Caco-2 (cell line): ENCODE measurements at regions not wholly inside any gene's neighbourhood (a gene's known extent, or its start where the extent isn't known, plus 50 kb on each side); places are given as distances from the start of the nearest gene placed in this dataset.

Experiments used
- BruUV-seq: library from RNA; stranded (reverse); fragments of 400-500 nt; replicated peaks from 2 replicates; lab custom pipeline; 2021; lab: Mats Ljungman, UMichigan
- CTCF ChIA-PET: fragments of 300-600 bp; sonication (Branson Sonifier 250); formaldehyde crosslinking; loops from one replicate; lab custom pipeline; 2022; ENCODE audit warnings: antibody characterized with exemption; lab: Charles Lee
- POLR2A ChIA-PET: fragments of 300-600 bp; sonication (Branson Sonifier 250); formaldehyde crosslinking; loops from one replicate; lab custom pipeline; 2022; ENCODE audit warnings: antibody characterized with exemption; lab: Charles Lee
- DNase-seq, 2 experiments: peaks; one replicate each; pipeline versions ENCODE4 v3.0.0 to v3.0.0-alpha.2; 2020 to 2022
- H3K27me3 ChIP-seq: replicated peaks from 2 replicates; pipeline ENCODE4 v1.6.0; 2011; ENCODE audit warnings: low read length; ENCODE audit not compliant: control insufficient read depth, insufficient read depth
- H3K36me3 ChIP-seq: 2 replicates; pipeline ENCODE4 v1.5.1; 2011; ENCODE audit warnings: low read length; ENCODE audit not compliant: control insufficient read depth, insufficient read depth
- H3K4me1 ChIP-seq: fragments of 250-450 bp; sonication (Bioruptor Pico); 2 replicates; pipeline ENCODE4 v1.5.1; 2020; ENCODE audit warnings: mild to moderate bottlenecking
- H3K4me3 ChIP-seq: 2 replicates; pipeline ENCODE4 v1.5.1; 2011; ENCODE audit warnings: low read depth, mild to moderate bottlenecking, control low read depth, low read length
- H3K9me3 ChIP-seq: fragments of 250-450 bp; sonication (Bioruptor Pico); 2 replicates; pipeline ENCODE4 v1.5.1; 2020; ENCODE audit warnings: mild to moderate bottlenecking, moderate library complexity
- H3K27ac Mint-ChIP-seq: one replicate; pipeline ENCODE4 v1.8.0; 2022; ENCODE audit warnings: mixed read lengths; ENCODE audit not compliant: unreplicated experiment
- H3K27me3 Mint-ChIP-seq: one replicate; pipeline ENCODE4 v1.8.0; 2022; ENCODE audit warnings: mixed read lengths; ENCODE audit not compliant: insufficient read depth, unreplicated experiment
- H3K36me3 Mint-ChIP-seq: one replicate; pipeline ENCODE4 v1.8.0; 2022; ENCODE audit warnings: mild to moderate bottlenecking, mixed read lengths; ENCODE audit not compliant: insufficient read depth, unreplicated experiment
- H3K4me1 Mint-ChIP-seq: one replicate; pipeline ENCODE4 v1.8.0; 2022; ENCODE audit warnings: low read depth, mixed read lengths; ENCODE audit not compliant: unreplicated experiment
- H3K4me3 Mint-ChIP-seq: one replicate; pipeline ENCODE4 v1.8.0; 2022; ENCODE audit warnings: mild to moderate bottlenecking, moderate library complexity, mixed read lengths; ENCODE audit not compliant: unreplicated experiment
- H3K9me3 Mint-ChIP-seq: one replicate; pipeline ENCODE4 v1.8.0; 2022; ENCODE audit warnings: mixed read lengths; ENCODE audit not compliant: unreplicated experiment
- CTCF ChIP-seq, 2 experiments: fragments of 200-600 bp in 1 of 2; IDR thresholded peaks; 1 replicate in 1 of 2; 2 replicates in 1 of 2; pipeline versions ENCODE4 v1.5.1 to v1.8.0; 2011 to 2022; ENCODE audit warnings: antibody characterized with exemption in 1 of 2, control low read depth in 1 of 2, inconsistent platforms in 1 of 2, low read depth in 1 of 2, low read length in 1 of 2, mild to moderate bottlenecking in 1 of 2, moderate library complexity in 1 of 2; ENCODE audit not compliant: insufficient read depth in 1 of 2, severe bottlenecking in 1 of 2, unreplicated experiment in 1 of 2
- intact Hi-C: fragments of 100-400 bp; cut with micrococcal nuclease; formaldehyde crosslinking; loops from one replicate; pipeline ENCODE4 v1.10.0; 2022; ENCODE audit not compliant: unreplicated experiment

GRCh38 chr11:93274851-93275250 is 55.7 kb upstream of the DEUP1 start:
- Mint-ChIP-seq H3K27ac (no peak overlapping the region), H3K4me1 (peaks cover 7% of the 10 kb centered on the region), H3K36me3 (no peaks in the 10 kb centered on the region), H3K4me3 (no peak overlapping the region), H3K27me3 (peaks cover 4% of the 10 kb centered on the region), H3K9me3 (no peaks in the 10 kb centered on the region)
- Histone ChIP-seq H3K4me1 (no peaks in the 10 kb centered on the region), H3K4me3 (no peak overlapping the region), H3K9me3 (no peaks in the 10 kb centered on the region), H3K27me3 (no peaks in the 10 kb centered on the region; the same call in 1 of the 2 replicates), H3K36me3 (no peaks in the 10 kb centered on the region)
- DNase-seq, result no peak
- ChIA-PET CTCF (interaction anchor here (0.6 to 1.2 kb wide), 2 partner anchors 10 to 38 kb away, joined by 3 to 4 read pairs; no protein-coding TSS in a partner anchor), POLR2A (no interaction called here)
- intact Hi-C loops, result no loop called here
- no TSS peak for BruUV-seq
- no peak for TF ChIP-seq CTCF (IDR thresholded peaks at IDR 0.05; ENCODE audit: insufficient read depth in 1 of 2, low read depth in 1 of 2, low read length in 1 of 2, severe bottlenecking in 1 of 2, unreplicated experiment in 1 of 2)

- no peak overlapping the region for H3K4me3 Mint-ChIP-seq
Observed at GRCh38 chr11:93278976-93279375, 51.6 kb upstream of the DEUP1 start.

GRCh38 chr11:93279851-93280347 is 50.6 kb upstream of the DEUP1 start:
- H3K36me3 ChIP-seq, result no peaks in the 10 kb centered on the region
- no peak for DNase-seq
- intact Hi-C loops, result no loop called here
- H3K27me3 Mint-ChIP-seq, result peaks cover 4% of the 10 kb centered on the region
- CTCF ChIA-PET, result no interaction called here
- no peak overlapping the region for H3K4me3 ChIP-seq
- POLR2A ChIA-PET, result no interaction called here
- H3K36me3 Mint-ChIP-seq, result no peaks in the 10 kb centered on the region
- H3K27ac Mint-ChIP-seq, result no peak overlapping the region
- H3K4me3 Mint-ChIP-seq, result no peak overlapping the region
- no peaks in the 10 kb centered on the region for H3K9me3 ChIP-seq
- TF ChIP-seq CTCF (IDR thresholded peaks at IDR 0.05; ENCODE audit: insufficient read depth in 1 of 2, low read depth in 1 of 2, low read length in 1 of 2, severe bottlenecking in 1 of 2, unreplicated experiment in 1 of 2), result no peak
- H3K27me3 ChIP-seq, result no peaks in the 10 kb centered on the region; the same call in 1 of the 2 replicates
- H3K4me1 Mint-ChIP-seq, result peaks cover 7% of the 10 kb centered on the region
- H3K4me1 ChIP-seq, result no peaks in the 10 kb centered on the region
- no TSS peak for BruUV-seq
- no peaks in the 10 kb centered on the region for H3K9me3 Mint-ChIP-seq

More at GRCh38 chr11:93278976-93279375, 51.6 kb upstream of the DEUP1 start:
- no peaks in the 10 kb centered on the region for H3K9me3 Mint-ChIP-seq
- POLR2A ChIA-PET, result no interaction called here
- Histone ChIP-seq H3K36me3 (no peaks in the 10 kb centered on the region), H3K9me3 (no peaks in the 10 kb centered on the region), H3K4me3 (no peak overlapping the region), H3K27me3 (no peaks in the 10 kb centered on the region; the same call in 1 of the 2 replicates), H3K4me1 (no peaks in the 10 kb centered on the region)
- H3K27me3 Mint-ChIP-seq, result peaks cover 4% of the 10 kb centered on the region
- no peak for DNase-seq
- BruUV-seq, result no TSS peak
- intact Hi-C loops, result no loop called here
- H3K27ac Mint-ChIP-seq, result no peak overlapping the region
- CTCF ChIA-PET, result no interaction called here
- no peak for TF ChIP-seq CTCF (IDR thresholded peaks at IDR 0.05; ENCODE audit: insufficient read depth in 1 of 2, low read depth in 1 of 2, low read length in 1 of 2, severe bottlenecking in 1 of 2, unreplicated experiment in 1 of 2)
- H3K4me1 Mint-ChIP-seq, result peaks cover 7% of the 10 kb centered on the region
- no peaks in the 10 kb centered on the region for H3K36me3 Mint-ChIP-seq
